ENCODE measurements at regions not wholly inside any gene's neighbourhood (a gene's known extent, or its start where the extent isn't known, plus 50 kb on each side); places are given as distances from the start of the nearest gene placed in this dataset.
"Not testable (repeated sequence)": the region's sequence is repeated elsewhere in the genome, so short reads cannot be mapped to it uniquely, and the experiment has no call there.

GRCh38 chr3:14001136-14001535 lies 121.3 kb upstream of the WNT7A start:
- no peak for TF ChIP-seq POLR2A (IDR thresholded peaks at IDR 0.05)
- no peak for TF ChIP-seq CTCF (IDR thresholded peaks at IDR 0.05)
- no peak overlapping the region for H3K4me3 ChIP-seq (ENCODE audit: low read depth, poor library complexity, severe bottlenecking)
- no peak for DNase-seq (ENCODE audit: low spot score in 2 of 2)
- intact Hi-C loops (cut with DNase I; ENCODE audit: low total_unique reads): no loop called here

- 39 to 40% methylated on average over 2 of the region's 2 CpGs for WGBS, 2 donors
- no peak for TF ChIP-seq POLR2A (IDR thresholded peaks at IDR 0.05)
- TF ChIP-seq CTCF (IDR thresholded peaks at IDR 0.05): no peak
- intact Hi-C loops (cut with DNase I; ENCODE audit: low total_unique reads): no loop called here
- H3K4me3 ChIP-seq (ENCODE audit: low read depth, poor library complexity, severe bottlenecking): no peak overlapping the region
- DNase-seq (ENCODE audit: low spot score in 2 of 2): no peak
These were observed 120.7 kb upstream of the WNT7A start for GRCh38 chr3:14000556-14000955.

- no peak overlapping the region for H3K4me3 ChIP-seq (ENCODE audit: low read depth, poor library complexity, severe bottlenecking)
- no peak for DNase-seq (ENCODE audit: low spot score in 2 of 2)
- intact Hi-C loops (cut with DNase I; ENCODE audit: low total_unique reads): no loop called here
- TF ChIP-seq CTCF (IDR thresholded peaks at IDR 0.05) (no peak), POLR2A (IDR thresholded peaks at IDR 0.05) (no peak)
- WGBS, 2 donors: 83 to 93% methylated on average over 4 of the region's 4 CpGs
These were observed 119.0 kb upstream of the WNT7A start for GRCh38 chr3:13998831-13999230.

- H3K4me3 ChIP-seq (ENCODE audit: low read depth, poor library complexity, severe bottlenecking); intact Hi-C loops (cut with DNase I; ENCODE audit: low total_unique reads); DNase-seq (ENCODE audit: low spot score in 2 of 2): not testable (repeated sequence)
- 82 to 93% methylated on average over 10 to 12 of the region's 12 CpGs for WGBS, 2 donors
These were observed 115.3 kb upstream of the WNT7A start for GRCh38 chr3:13995216-13995615.

GRCh38 chr3:13988925-13989324 lies 109.1 kb upstream of the WNT7A start:
- WGBS, 2 donors: 83% methylated on average over 1 of the region's 1 CpG
- DNase-seq (ENCODE audit: low spot score in 2 of 2); intact Hi-C loops (cut with DNase I; ENCODE audit: low total_unique reads); H3K4me3 ChIP-seq (ENCODE audit: low read depth, poor library complexity, severe bottlenecking): not testable (repeated sequence)

GRCh38 chr3:13976469-13976868 lies 96.6 kb upstream of the WNT7A start:
- TF ChIP-seq POLR2A (IDR thresholded peaks at IDR 0.05) (no peak), CTCF (IDR thresholded peaks at IDR 0.05) (no peak)
- intact Hi-C loops (cut with DNase I; ENCODE audit: low total_unique reads): no loop called here
- H3K4me3 ChIP-seq (ENCODE audit: low read depth, poor library complexity, severe bottlenecking): no peak overlapping the region
- DNase-seq (ENCODE audit: low spot score in 2 of 2): no peak

GRCh38 chr3:13975686-13976085 lies 95.8 kb upstream of the WNT7A start:
- DNase-seq (ENCODE audit: low spot score in 2 of 2): no peak
- TF ChIP-seq CTCF (IDR thresholded peaks at IDR 0.05) (no peak), POLR2A (IDR thresholded peaks at IDR 0.05) (no peak)
- H3K4me3 ChIP-seq (ENCODE audit: low read depth, poor library complexity, severe bottlenecking): no peak overlapping the region
- 69 to 71% methylated on average over 2 of the region's 2 CpGs for WGBS, 2 donors
- intact Hi-C loops (cut with DNase I; ENCODE audit: low total_unique reads): no loop called here

Data from lower leg skin (tissue), 4 donors.